Thoracic aorta (tissue), 2 donors: ENCODE measurements at regions not wholly inside any gene's neighbourhood (a gene's known extent, or its start where the extent isn't known, plus 50 kb on each side); places are given as distances from the start of the nearest gene placed in this dataset.

Experiments used
- ATAC-seq: fragments of 150-250 bp; one replicate; pipeline ENCODE4 v1.8.0; 2017; ENCODE audit warnings: low read depth; ENCODE audit not compliant: insufficient number of reproducible peaks, low FRiP score
- DNase-seq: peaks from one replicate; pipeline ENCODE4 v3.0.0-alpha.2; 2020; ENCODE audit warnings: low spot score
- H3K27ac ChIP-seq, 2 donors: fragments of 200-600 bp; sonication (generic); 1 replicate in 1 of 2; 2 replicates in 1 of 2; pipeline ENCODE4 v1.5.1; 2016; ENCODE audit warnings: mild to moderate bottlenecking in 2 of 2, moderate library complexity in 2 of 2
- H3K27me3 ChIP-seq: fragments of 200-600 bp; sonication (generic); replicated peaks from 2 replicates; pipeline ENCODE4 v1.6.0; 2016; ENCODE audit warnings: mild to moderate bottlenecking; ENCODE audit not compliant: insufficient read depth
- H3K36me3 ChIP-seq: fragments of 200-600 bp; sonication (generic); one replicate; pipeline ENCODE4 v1.5.1; 2016
- H3K4me1 ChIP-seq, 2 donors: fragments of 200-600 bp; sonication (generic); 1 replicate in 1 of 2; 2 replicates in 1 of 2; pipeline versions ENCODE4 v1.5.1 to v1.6.0; 2016; ENCODE audit warnings: low read depth in 2 of 2, mild to moderate bottlenecking in 1 of 2; ENCODE audit not compliant: control insufficient read depth in 1 of 2
- H3K4me3 ChIP-seq: fragments of 200-600 bp; sonication (generic); 2 replicates; pipeline ENCODE4 v1.5.1; 2016; ENCODE audit warnings: mild to moderate bottlenecking
- H3K9me3 ChIP-seq: fragments of 200-600 bp; sonication (generic); 2 replicates; pipeline ENCODE4 v1.5.1; 2016
- TF ChIP-seq, protein P1 (sequence below): fragments of 200-600 bp; sonication (generic); IDR thresholded peaks from one replicate; pipeline ENCODE4 v1.5.1; 2019; ENCODE audit warnings: antibody characterized with exemption

DNA sequence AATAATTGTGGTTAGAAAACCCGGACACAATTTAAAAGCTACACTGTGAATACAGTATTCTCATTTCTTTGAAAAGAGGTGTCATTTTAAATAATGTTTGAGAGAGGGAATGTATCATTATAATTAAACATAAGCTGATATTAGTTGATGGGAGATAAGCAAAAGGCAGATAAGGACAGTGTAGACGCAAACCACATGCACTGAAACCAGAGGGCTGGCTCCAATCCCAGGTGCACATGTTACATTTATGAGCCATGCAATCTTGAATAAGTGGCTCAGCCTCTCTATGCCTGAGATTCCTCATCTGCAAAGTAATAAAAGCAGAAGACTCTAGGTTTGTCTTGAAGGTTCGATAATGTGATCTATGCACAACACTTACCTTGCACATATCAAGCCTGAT is 238.7 kb downstream of the EFNB2 start:
- DNase-seq (no peak), ATAC-seq (no peak)
- H3K4me3 ChIP-seq: no peak overlapping the region
- TF ChIP-seq, protein P1, sequence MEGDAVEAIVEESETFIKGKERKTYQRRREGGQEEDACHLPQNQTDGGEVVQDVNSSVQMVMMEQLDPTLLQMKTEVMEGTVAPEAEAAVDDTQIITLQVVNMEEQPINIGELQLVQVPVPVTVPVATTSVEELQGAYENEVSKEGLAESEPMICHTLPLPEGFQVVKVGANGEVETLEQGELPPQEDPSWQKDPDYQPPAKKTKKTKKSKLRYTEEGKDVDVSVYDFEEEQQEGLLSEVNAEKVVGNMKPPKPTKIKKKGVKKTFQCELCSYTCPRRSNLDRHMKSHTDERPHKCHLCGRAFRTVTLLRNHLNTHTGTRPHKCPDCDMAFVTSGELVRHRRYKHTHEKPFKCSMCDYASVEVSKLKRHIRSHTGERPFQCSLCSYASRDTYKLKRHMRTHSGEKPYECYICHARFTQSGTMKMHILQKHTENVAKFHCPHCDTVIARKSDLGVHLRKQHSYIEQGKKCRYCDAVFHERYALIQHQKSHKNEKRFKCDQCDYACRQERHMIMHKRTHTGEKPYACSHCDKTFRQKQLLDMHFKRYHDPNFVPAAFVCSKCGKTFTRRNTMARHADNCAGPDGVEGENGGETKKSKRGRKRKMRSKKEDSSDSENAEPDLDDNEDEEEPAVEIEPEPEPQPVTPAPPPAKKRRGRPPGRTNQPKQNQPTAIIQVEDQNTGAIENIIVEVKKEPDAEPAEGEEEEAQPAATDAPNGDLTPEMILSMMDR: no peak
- no peaks in the 10 kb centered on the region for H3K9me3 ChIP-seq
- no peak overlapping the region for H3K27ac ChIP-seq
- no peaks in the 10 kb centered on the region for H3K4me1 ChIP-seq
- no peaks in the 10 kb centered on the region for H3K27me3 ChIP-seq
- no peaks in the 10 kb centered on the region for H3K36me3 ChIP-seq

DNA sequence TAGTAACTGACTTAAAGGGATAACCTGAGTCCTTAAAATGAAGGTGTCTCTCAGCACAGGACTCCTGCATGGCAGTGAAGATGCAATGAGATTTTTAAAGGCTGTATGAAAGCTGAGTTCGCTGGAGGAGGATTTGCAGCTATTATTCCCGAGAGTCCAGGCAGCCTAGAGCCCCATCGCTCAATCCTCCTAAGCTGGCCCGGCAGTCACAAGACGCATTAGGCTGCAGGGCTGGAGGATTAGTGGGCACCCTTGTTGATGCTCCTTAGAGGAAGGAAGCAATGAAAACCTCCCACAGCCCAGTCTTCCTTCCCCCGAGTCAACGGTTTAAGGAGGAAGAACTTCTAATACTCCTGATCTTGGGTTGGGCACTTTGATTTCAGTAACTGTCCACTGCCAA is 239.5 kb downstream of the EFNB2 start:
- Histone ChIP-seq H3K36me3 (no peaks in the 10 kb centered on the region), H3K27me3 (no peaks in the 10 kb centered on the region), H3K9me3 (no peaks in the 10 kb centered on the region), H3K4me3 (no peak overlapping the region), H3K4me1 (no peaks in the 10 kb centered on the region), H3K27ac (no peak overlapping the region)
- TF ChIP-seq, protein P1: no peak
- DNase-seq (no peak), ATAC-seq (no peak)

DNA sequence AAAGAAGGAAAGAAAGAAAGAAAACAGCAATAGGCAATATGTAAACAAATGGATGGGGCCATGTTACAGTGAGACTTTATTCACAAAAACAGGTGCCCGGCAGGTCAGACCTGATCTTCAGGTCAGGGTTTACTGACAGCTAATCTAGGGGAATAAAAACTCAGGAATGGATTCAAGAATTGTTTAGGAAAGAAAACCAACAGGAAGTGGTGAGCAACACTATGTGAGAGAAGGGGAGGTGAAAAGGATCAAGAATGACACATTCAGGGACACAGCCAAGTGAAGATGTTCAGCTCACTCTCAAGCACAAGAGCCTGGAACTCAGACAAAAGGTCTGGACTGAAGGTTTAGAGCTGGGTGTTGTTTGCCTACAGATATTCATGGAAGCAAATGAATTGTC is 244.5 kb downstream of the EFNB2 start:
- H3K36me3 ChIP-seq: no peaks in the 10 kb centered on the region
- no peak overlapping the region for H3K27ac ChIP-seq
- H3K27me3 ChIP-seq: no peaks in the 10 kb centered on the region
- no peaks in the 10 kb centered on the region for H3K9me3 ChIP-seq
- no peak overlapping the region for H3K4me3 ChIP-seq
- no peak for ATAC-seq
- no peaks in the 10 kb centered on the region for H3K4me1 ChIP-seq
- TF ChIP-seq, protein P1: no peak
- DNase-seq: no peak

DNA sequence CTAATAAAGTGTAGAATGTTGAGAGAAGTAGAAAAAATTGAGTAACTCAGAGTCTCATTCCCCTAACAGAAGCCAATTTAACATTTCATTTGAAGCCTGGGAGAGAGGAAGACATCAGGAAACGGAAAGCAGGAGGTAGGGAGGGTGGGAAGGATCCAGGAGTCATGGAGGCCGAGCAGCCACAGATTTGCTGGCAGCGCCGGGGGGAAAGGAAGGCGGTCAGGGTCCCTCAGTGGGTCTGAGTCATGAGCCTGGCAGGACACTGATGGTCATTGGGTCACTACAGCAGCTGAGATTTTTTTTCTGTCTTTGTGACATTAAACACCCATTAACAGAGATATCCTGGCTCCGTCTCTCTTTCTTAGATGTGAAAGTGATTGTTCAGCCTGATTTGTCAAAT is 248.1 kb downstream of the EFNB2 start:
- no peak overlapping the region for H3K27ac ChIP-seq
- no peaks in the 10 kb centered on the region for H3K27me3 ChIP-seq
- ATAC-seq (no peak), DNase-seq (no peak)
- no peaks in the 10 kb centered on the region for H3K36me3 ChIP-seq
- H3K9me3 ChIP-seq: no peaks in the 10 kb centered on the region
- TF ChIP-seq, protein P1: no peak
- no peak overlapping the region for H3K4me3 ChIP-seq
- H3K4me1 ChIP-seq: no peaks in the 10 kb centered on the region

DNA sequence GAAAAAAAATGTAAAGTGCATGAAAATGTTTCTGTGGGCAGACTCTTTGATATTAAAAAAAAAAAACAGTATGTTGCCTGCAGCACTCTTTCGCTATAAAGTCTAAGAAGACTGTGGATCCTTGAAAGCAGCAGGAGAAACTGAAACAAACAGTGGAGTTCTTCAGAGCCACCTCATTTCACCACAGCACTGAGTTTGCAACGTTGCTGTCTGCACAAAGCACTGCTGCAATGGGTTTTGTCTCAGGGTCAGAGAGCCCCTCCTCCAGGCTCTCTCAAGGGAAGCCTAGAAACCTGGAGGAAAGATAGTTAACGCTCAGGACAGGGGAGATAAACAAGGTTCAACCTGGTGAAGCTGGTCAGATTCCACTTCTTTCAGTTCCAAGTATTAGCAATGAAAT is 248.7 kb downstream of the EFNB2 start:
- H3K27me3 ChIP-seq: no peaks in the 10 kb centered on the region
- TF ChIP-seq, protein P1: no peak
- no peaks in the 10 kb centered on the region for H3K9me3 ChIP-seq
- DNase-seq (no peak), ATAC-seq (no peak)
- no peaks in the 10 kb centered on the region for H3K4me1 ChIP-seq
- H3K36me3 ChIP-seq: no peaks in the 10 kb centered on the region
- H3K4me3 ChIP-seq: no peak overlapping the region
- H3K27ac ChIP-seq: no peak overlapping the region
